ENCODE measurements at regions not wholly inside any gene's neighbourhood (a gene's known extent, or its start where the extent isn't known, plus 50 kb on each side); places are given as distances from the start of the nearest gene placed in this dataset.

DNA sequence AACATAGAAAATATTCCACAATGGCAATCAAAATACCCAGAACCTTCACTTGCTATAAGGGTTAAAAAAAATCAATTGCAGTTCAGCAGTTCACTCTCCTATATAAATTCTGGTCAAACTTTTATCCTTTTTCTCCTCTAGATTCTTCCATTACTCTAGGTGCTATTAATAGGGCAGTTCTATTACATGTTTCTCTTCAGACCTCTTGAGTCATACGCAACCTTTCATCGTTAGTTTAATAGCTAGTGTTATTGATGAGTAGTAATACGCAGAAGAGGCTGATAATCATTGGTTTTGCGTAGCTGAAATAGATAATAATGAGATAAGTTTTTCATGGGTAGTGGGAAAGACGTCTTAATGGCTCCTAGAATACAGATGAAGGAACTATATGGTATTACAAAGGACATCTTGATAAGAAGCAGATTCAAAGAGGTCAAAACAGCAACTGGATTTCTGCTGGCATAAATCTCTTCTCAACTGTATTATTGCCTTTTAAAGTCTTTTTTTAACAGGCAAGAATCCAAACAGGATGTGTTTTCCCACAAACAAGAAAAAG lies 118.3 kb upstream of the STARD13 start:
- no peak overlapping the region for H3K4ac ChIP-seq (ENCODE audit: low read depth, low read length)
- dilution Hi-C loops (cut with HindIII; ENCODE audit: low sequenced_read_pairs, unreplicated experiment) = no loop called here

More for the DNA sequence above, 118.3 kb upstream of the STARD13 start:
- Histone ChIP-seq H2AFZ (replicated peaks; ENCODE audit: low read length, poor library complexity) (no peak overlapping the region), H4K8ac (ENCODE audit: low read depth in 2 of 2, low read length in 2 of 2) (no peak overlapping the region), H4K5ac (ENCODE audit: low read depth, low read length) (no peak overlapping the region), H3K79me1 (ENCODE audit: low read depth in 1 of 2, low read length in 2 of 2) (no peaks in the 10 kb centered on the region), H2BK15ac (ENCODE audit: low read depth, low read length) (no peak overlapping the region), H3K18ac (ENCODE audit: low read depth, low read length) (no peak overlapping the region), H2BK5ac (ENCODE audit: low read depth, low read length, poor library complexity, severe bottlenecking) (peak overlapping the region; percentile 29), H2AK5ac (ENCODE audit: low read depth, low read length) (no peak overlapping the region), H4K91ac (ENCODE audit: insufficient read depth, low read depth, low read length) (no peak overlapping the region), H3K56ac (ENCODE audit: extremely low read depth, insufficient read depth, low read length) (no peak overlapping the region), H2BK120ac (ENCODE audit: low read depth, low read length) (no peak overlapping the region), H4K20me1 (ENCODE audit: insufficient read depth, low read length) (no peaks in the 10 kb centered on the region), H3K4me2 (ENCODE audit: low read depth, low read length) (no peak overlapping the region), H3K36me3 (ENCODE audit: control insufficient read depth, insufficient read depth, low read length) (no peaks in the 10 kb centered on the region), H2AK9ac (replicated peaks; ENCODE audit: low read depth, low read length, poor library complexity) (no peak overlapping the region), H3K9ac (ENCODE audit: low read depth, low read length) (no peak overlapping the region), H3K27me3 (ENCODE audit: control insufficient read depth, insufficient read depth, low read length) (no peaks in the 10 kb centered on the region), H3K14ac (replicated peaks; ENCODE audit: low read depth, low read length) (no peak overlapping the region), H3K4me1 (ENCODE audit: control insufficient read depth, insufficient read depth, low read length) (no peaks in the 10 kb centered on the region), H3K9me1 (ENCODE audit: insufficient read depth, low read length) (no peaks in the 10 kb centered on the region), H3K4me3 (ENCODE audit: insufficient read depth, low read depth, low read length) (no peak overlapping the region), H3K9me3 (ENCODE audit: control insufficient read depth, insufficient read depth, low read length) (no peaks in the 10 kb centered on the region), H2BK20ac (ENCODE audit: low read depth, low read length) (no peak overlapping the region), H3K23ac (ENCODE audit: low read depth, low read length) (no peak overlapping the region), H3K27ac (ENCODE audit: insufficient read depth, low read length) (no peak overlapping the region)
- ATAC-seq (ENCODE audit: low read depth) = no peak
- 40% methylated on average over 1 of the region's 5 CpGs; no CpG with 5 or more reads in 1 of the 2 experiments for WGBS, 2 experiments (ENCODE audit: extremely low coverage in 2 of 2, insufficient read length in 1 of 2)
- CTCF ChIA-PET = no interaction called here
- TF ChIP-seq CHD1 (IDR thresholded peaks at IDR 0.05; ENCODE audit: low read depth, low read length) = no peak
- TF ChIP-seq, protein P1, sequence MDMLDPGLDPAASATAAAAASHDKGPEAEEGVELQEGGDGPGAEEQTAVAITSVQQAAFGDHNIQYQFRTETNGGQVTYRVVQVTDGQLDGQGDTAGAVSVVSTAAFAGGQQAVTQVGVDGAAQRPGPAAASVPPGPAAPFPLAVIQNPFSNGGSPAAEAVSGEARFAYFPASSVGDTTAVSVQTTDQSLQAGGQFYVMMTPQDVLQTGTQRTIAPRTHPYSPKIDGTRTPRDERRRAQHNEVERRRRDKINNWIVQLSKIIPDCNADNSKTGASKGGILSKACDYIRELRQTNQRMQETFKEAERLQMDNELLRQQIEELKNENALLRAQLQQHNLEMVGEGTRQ (IDR thresholded peaks at IDR 0.05; ENCODE audit: low read depth, low read length) = no peak
- TF ChIP-seq POLR2A (IDR thresholded peaks at IDR 0.05; ENCODE audit: low read depth, low read length) = no peak
- TF ChIP-seq CEBPB (IDR thresholded peaks at IDR 0.05; ENCODE audit: low read depth, low read length) = no peak
- TF ChIP-seq RCOR1 (IDR thresholded peaks at IDR 0.05; ENCODE audit: insufficient replicate concordance, low read length) = no peak
- TF ChIP-seq MAZ (IDR thresholded peaks at IDR 0.05; ENCODE audit: borderline replicate concordance, low read depth, low read length) = no peak
- no peak for TF ChIP-seq RFX5 (IDR thresholded peaks at IDR 0.05; ENCODE audit: low read depth, low read length)
- TF ChIP-seq BHLHE40 (IDR thresholded peaks at IDR 0.05; ENCODE audit: low read depth, low read length) = no peak
- no peak for TF ChIP-seq MAFK (IDR thresholded peaks at IDR 0.05; ENCODE audit: low read depth, low read length)
- TF ChIP-seq RAD21 (IDR thresholded peaks at IDR 0.05; ENCODE audit: low read length) = no peak
- no peak for TF ChIP-seq NFE2L2 (IDR thresholded peaks at IDR 0.05; ENCODE audit: low read depth, low read length)
- TF ChIP-seq, protein P2, sequence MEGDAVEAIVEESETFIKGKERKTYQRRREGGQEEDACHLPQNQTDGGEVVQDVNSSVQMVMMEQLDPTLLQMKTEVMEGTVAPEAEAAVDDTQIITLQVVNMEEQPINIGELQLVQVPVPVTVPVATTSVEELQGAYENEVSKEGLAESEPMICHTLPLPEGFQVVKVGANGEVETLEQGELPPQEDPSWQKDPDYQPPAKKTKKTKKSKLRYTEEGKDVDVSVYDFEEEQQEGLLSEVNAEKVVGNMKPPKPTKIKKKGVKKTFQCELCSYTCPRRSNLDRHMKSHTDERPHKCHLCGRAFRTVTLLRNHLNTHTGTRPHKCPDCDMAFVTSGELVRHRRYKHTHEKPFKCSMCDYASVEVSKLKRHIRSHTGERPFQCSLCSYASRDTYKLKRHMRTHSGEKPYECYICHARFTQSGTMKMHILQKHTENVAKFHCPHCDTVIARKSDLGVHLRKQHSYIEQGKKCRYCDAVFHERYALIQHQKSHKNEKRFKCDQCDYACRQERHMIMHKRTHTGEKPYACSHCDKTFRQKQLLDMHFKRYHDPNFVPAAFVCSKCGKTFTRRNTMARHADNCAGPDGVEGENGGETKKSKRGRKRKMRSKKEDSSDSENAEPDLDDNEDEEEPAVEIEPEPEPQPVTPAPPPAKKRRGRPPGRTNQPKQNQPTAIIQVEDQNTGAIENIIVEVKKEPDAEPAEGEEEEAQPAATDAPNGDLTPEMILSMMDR (conservative IDR thresholded peaks at IDR 0.05; ENCODE audit: low read depth, low read length) = no peak
- TF ChIP-seq FOS (IDR thresholded peaks at IDR 0.05; ENCODE audit: low read depth, low read length) = no peak
- no peak for TF ChIP-seq MXI1 (IDR thresholded peaks at IDR 0.05; ENCODE audit: borderline replicate concordance, low read depth, low read length)
- TF ChIP-seq, protein P3, sequence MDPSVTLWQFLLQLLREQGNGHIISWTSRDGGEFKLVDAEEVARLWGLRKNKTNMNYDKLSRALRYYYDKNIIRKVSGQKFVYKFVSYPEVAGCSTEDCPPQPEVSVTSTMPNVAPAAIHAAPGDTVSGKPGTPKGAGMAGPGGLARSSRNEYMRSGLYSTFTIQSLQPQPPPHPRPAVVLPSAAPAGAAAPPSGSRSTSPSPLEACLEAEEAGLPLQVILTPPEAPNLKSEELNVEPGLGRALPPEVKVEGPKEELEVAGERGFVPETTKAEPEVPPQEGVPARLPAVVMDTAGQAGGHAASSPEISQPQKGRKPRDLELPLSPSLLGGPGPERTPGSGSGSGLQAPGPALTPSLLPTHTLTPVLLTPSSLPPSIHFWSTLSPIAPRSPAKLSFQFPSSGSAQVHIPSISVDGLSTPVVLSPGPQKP (IDR thresholded peaks at IDR 0.05; ENCODE audit: borderline replicate concordance, low read depth, low read length) = no peak
- TF ChIP-seq SMC3 (IDR thresholded peaks at IDR 0.05; ENCODE audit: low read depth, low read length) = no peak
- no peak for DNase-seq
- no TSS peak for BruUV-seq (replicated peaks)
- POLR2A ChIA-PET (ENCODE audit: unreplicated experiment) = no interaction called here
- in situ Hi-C loops (cut with MboI; ENCODE audit: low sequenced_read_pairs) = no loop called here
- intact Hi-C loops (cut with micrococcal nuclease) = no loop called here

Measured in IMR-90 (cell line).